GM12872 (cell line): ENCODE measurements at regions not wholly inside any gene's neighbourhood (a gene's known extent, or its start where the extent isn't known, plus 50 kb on each side); places are given as distances from the start of the nearest gene placed in this dataset.

Experiments
- CTCF ChIP-seq: IDR thresholded peaks from 3 replicates; pipeline ENCODE4 v1.5.1; 2011; ENCODE audit warnings: low read depth, mild to moderate bottlenecking, low read length, moderate library complexity; ENCODE audit not compliant: insufficient read depth

- no peak for TF ChIP-seq CTCF
Observed at GRCh38 chr4:101439926-101440325, 92.6 kb upstream of the PPP3CA start.

GRCh38 chr4:101421386-101421785 is 74.1 kb upstream of the PPP3CA start:
- TF ChIP-seq CTCF: no peak

GRCh38 chr4:101420661-101421060 is 73.3 kb upstream of the PPP3CA start:
- TF ChIP-seq CTCF: no peak

- no peak for TF ChIP-seq CTCF
Observed at GRCh38 chr4:101419336-101420135, 72.2 kb upstream of the PPP3CA start.

GRCh38 chr4:101418466-101418865 is 71.1 kb upstream of the PPP3CA start:
- TF ChIP-seq CTCF: no peak

GRCh38 chr4:101418055-101418454 is 70.7 kb upstream of the PPP3CA start:
- no peak for TF ChIP-seq CTCF

- no peak for TF ChIP-seq CTCF
Observed at GRCh38 chr4:101417046-101417445, 69.7 kb upstream of the PPP3CA start.
